Panc1 (cell line): ENCODE measurements at regions not wholly inside any gene's neighbourhood (a gene's known extent, or its start where the extent isn't known, plus 50 kb on each side); places are given as distances from the start of the nearest gene placed in this dataset.

Experiments
- ATAC-seq: fragments of 200-7000 bp; cut with Tn5 transposase; 2 replicates; pipeline ENCODE4 v1.9.1; 2020; ENCODE audit warnings: mild to moderate bottlenecking, moderate library complexity
- BruUV-seq: library from RNA; stranded (reverse); fragments of 400-500 nt; replicated peaks from 2 replicates; lab custom pipeline; 2021; lab: Mats Ljungman, UMichigan
- CTCF ChIA-PET: fragments of 300-600 bp; sonication (Branson Sonifier 250); formaldehyde crosslinking; loops from one replicate; lab custom pipeline; 2022; ENCODE audit warnings: antibody characterized with exemption; lab: Charles Lee
- POLR2A ChIA-PET: fragments of 300-600 bp; sonication (Branson Sonifier 250); formaldehyde crosslinking; loops from one replicate; lab custom pipeline; 2022; ENCODE audit warnings: antibody characterized with exemption; lab: Charles Lee
- DNase-seq: peaks from one replicate; pipeline ENCODE4 v3.0.0-alpha.2; 2010; ENCODE audit warnings: low read depth, low spot score
- H3K27ac ChIP-seq: 2 replicates; pipeline ENCODE4 v1.5.1; 2011; ENCODE audit warnings: mild to moderate bottlenecking, low read length, inconsistent platforms
- H3K27me3 ChIP-seq: fragments of 200-500 bp; sonication (Bioruptor generic); 2 replicates; pipeline ENCODE4 v1.6.0; 2014; ENCODE audit warnings: low read length, inconsistent platforms; ENCODE audit not compliant: control insufficient read depth, insufficient read depth
- H3K36me3 ChIP-seq: fragments of 200-500 bp; sonication (Bioruptor generic); 2 replicates; pipeline ENCODE4 v1.5.1; 2014; ENCODE audit warnings: inconsistent platforms, mild to moderate bottlenecking, low read length, moderate library complexity; ENCODE audit not compliant: control insufficient read depth, insufficient read depth
- H3K4me1 ChIP-seq: 2 replicates; pipeline ENCODE4 v1.5.1; 2011; ENCODE audit warnings: inconsistent platforms, mild to moderate bottlenecking, low read length, moderate library complexity; ENCODE audit not compliant: control insufficient read depth, insufficient read depth
- H3K4me3 ChIP-seq, 2 experiments: 2 replicates each; pipeline ENCODE4 v1.5.1; 2011 to 2012; ENCODE audit warnings: low read depth in 2 of 2, low read length in 2 of 2, mild to moderate bottlenecking in 2 of 2, inconsistent platforms in 1 of 2, moderate library complexity in 1 of 2
- H3K9me3 ChIP-seq: fragments of 200-500 bp; sonication (Bioruptor generic); 2 replicates; pipeline ENCODE4 v1.5.1; 2014; ENCODE audit warnings: low read depth, mild to moderate bottlenecking, inconsistent platforms, low read length, moderate library complexity; ENCODE audit not compliant: control insufficient read depth, insufficient read depth
- CTCF ChIP-seq: fragments of 450-650 bp; IDR thresholded peaks from 2 replicates; pipeline ENCODE4 v1.5.1; 2017; ENCODE audit warnings: mild to moderate bottlenecking
- POLR2AphosphoS5 ChIP-seq: IDR thresholded peaks from 2 replicates; pipeline ENCODE4 v1.6.1; 2012; ENCODE audit warnings: mild to moderate bottlenecking, low read depth, low read length, moderate library complexity
- REST ChIP-seq, 2 experiments: IDR thresholded peaks; 2 replicates each; pipeline ENCODE4 v1.6.1; 2011 to 2012; ENCODE audit warnings: low read depth in 2 of 2, control low read depth in 1 of 2, low read length in 1 of 2, mild to moderate bottlenecking in 1 of 2, moderate library complexity in 1 of 2; ENCODE audit not compliant: insufficient read depth in 1 of 2
- SIN3A ChIP-seq: IDR thresholded peaks from 2 replicates; pipeline ENCODE4 v1.6.1; 2012; ENCODE audit warnings: low read depth, mild to moderate bottlenecking, low read length, moderate library complexity, borderline replicate concordance; ENCODE audit not compliant: insufficient read depth
- TCF7L2 ChIP-seq: IDR thresholded peaks from 2 replicates; pipeline ENCODE4 v1.6.1; 2011; ENCODE audit warnings: mild to moderate bottlenecking, low read depth, low read length, inconsistent platforms
- in situ Hi-C: cut with HindIII; loops from 2 replicates; pipeline ENCODE4 v1.10.0; 2016; ENCODE audit warnings: low sequenced_read_pairs, low pct_unique_long_range_greater_than_20kb
- intact Hi-C: fragments of 100-400 bp; cut with micrococcal nuclease; formaldehyde crosslinking; loops from one replicate; pipeline ENCODE4 v1.10.0; 2022; ENCODE audit not compliant: unreplicated experiment

- no peak for DNase-seq
- CTCF ChIA-PET, result no interaction called here
- in situ Hi-C loops (no loop called here), intact Hi-C loops (no loop called here)
- POLR2A ChIA-PET, result no interaction called here
- H3K4me1 ChIP-seq, result no peaks in the 10 kb centered on the region
- H3K36me3 ChIP-seq, result no peaks in the 10 kb centered on the region
- no peak overlapping the region for H3K4me3 ChIP-seq
- H3K9me3 ChIP-seq, result no peaks in the 10 kb centered on the region; the same call in 1 of the 2 replicates
- BruUV-seq, result no TSS peak
- H3K27me3 ChIP-seq, result no peaks in the 10 kb centered on the region
- ATAC-seq, result no peak
- no peak overlapping the region for H3K27ac ChIP-seq
- TF ChIP-seq REST (IDR thresholded peaks at IDR 0.05; ENCODE audit: insufficient read depth in 1 of 2, low read depth in 2 of 2, low read length in 1 of 2) (no peak), SIN3A (no peak), TCF7L2 (no peak), CTCF (no peak)
Measured at GRCh38 chr4:187415231-187415630, 580.3 kb upstream of the ZFP42 start.

- no peaks in the 10 kb centered on the region for H3K36me3 ChIP-seq
- no peaks in the 10 kb centered on the region for H3K27me3 ChIP-seq
- DNase-seq, result no peak
- intact Hi-C loops, result no loop called here
- ChIA-PET POLR2A (no interaction called here), CTCF (no interaction called here)
- no peaks in the 10 kb centered on the region for H3K4me1 ChIP-seq
- no peaks in the 10 kb centered on the region; the same call in 1 of the 2 replicates for H3K9me3 ChIP-seq
- no peak overlapping the region for H3K27ac ChIP-seq
- no peak overlapping the region for H3K4me3 ChIP-seq
- ATAC-seq, result no peak
- BruUV-seq, result no TSS peak
- in situ Hi-C loops, result no loop called here
- no peak for TF ChIP-seq SIN3A
- TF ChIP-seq CTCF, result no peak
- no peak for TF ChIP-seq POLR2AphosphoS5
- TF ChIP-seq TCF7L2, result no peak
- no peak for TF ChIP-seq REST (IDR thresholded peaks at IDR 0.05; ENCODE audit: insufficient read depth in 1 of 2, low read depth in 2 of 2, low read length in 1 of 2)
Measured at GRCh38 chr4:187416216-187416615, 579.4 kb upstream of the ZFP42 start.
